ENCODE measurements at regions not wholly inside any gene's neighbourhood (a gene's known extent, or its start where the extent isn't known, plus 50 kb on each side); places are given as distances from the start of the nearest gene placed in this dataset.

- no peak for DNase-seq
Measured at GRCh38 chr1:17904290-17904689, 149.2 kb downstream of the ACTL8 start.

GRCh38 chr1:17907999-17908398, 152.9 kb downstream of the ACTL8 start:
- DNase-seq, result no peak

GRCh38 chr1:17908945-17909344, 153.8 kb downstream of the ACTL8 start:
- no peak for DNase-seq

- DNase-seq, result no peak
Measured at GRCh38 chr1:17909634-17910033, 154.5 kb downstream of the ACTL8 start.

- no peak for DNase-seq
Measured at GRCh38 chr1:17911791-17912190, 156.7 kb downstream of the ACTL8 start.

GRCh38 chr1:17912491-17912890, 157.4 kb downstream of the ACTL8 start:
- no peak for DNase-seq

- no peak for DNase-seq
Measured at GRCh38 chr1:17913326-17914115, 158.4 kb downstream of the ACTL8 start.

- no peak for DNase-seq
Measured at GRCh38 chr1:17914131-17914530, 159.0 kb downstream of the ACTL8 start.

- no peak for DNase-seq
Measured at GRCh38 chr1:17914987-17915386, 159.9 kb downstream of the ACTL8 start.

- DNase-seq, result no peak
Measured at GRCh38 chr1:17915511-17916197, 160.5 kb downstream of the ACTL8 start.

GRCh38 chr1:17916702-17917101, 161.6 kb downstream of the ACTL8 start:
- DNase-seq, result no peak

- DNase-seq, result peak; percentile 66
Measured at GRCh38 chr1:17919525-17920439, 164.6 kb downstream of the ACTL8 start.

- no peak for DNase-seq
Measured at GRCh38 chr1:17920881-17921640, 165.9 kb downstream of the ACTL8 start.

- DNase-seq, result peak; percentile 16
Measured at GRCh38 chr1:17922833-17923232, 167.7 kb downstream of the ACTL8 start.

GRCh38 chr1:17923666-17924065, 168.5 kb downstream of the ACTL8 start:
- no peak for DNase-seq

- DNase-seq, result no peak
Measured at GRCh38 chr1:17924578-17924977, 169.4 kb downstream of the ACTL8 start.

GRCh38 chr1:17925290-17926237, 170.4 kb downstream of the ACTL8 start:
- no peak for DNase-seq

GRCh38 chr1:17926906-17927305, 171.8 kb downstream of the ACTL8 start:
- no peak for DNase-seq

GRCh38 chr1:17927952-17928351, 172.8 kb downstream of the ACTL8 start:
- DNase-seq, result no peak

GRCh38 chr1:17929224-17929623, 174.1 kb downstream of the ACTL8 start:
- no peak for DNase-seq

All from renal pelvis (tissue), 1 donor.